ENCODE measurements at regions not wholly inside any gene's neighbourhood (a gene's known extent, or its start where the extent isn't known, plus 50 kb on each side); places are given as distances from the start of the nearest gene placed in this dataset.

DNA sequence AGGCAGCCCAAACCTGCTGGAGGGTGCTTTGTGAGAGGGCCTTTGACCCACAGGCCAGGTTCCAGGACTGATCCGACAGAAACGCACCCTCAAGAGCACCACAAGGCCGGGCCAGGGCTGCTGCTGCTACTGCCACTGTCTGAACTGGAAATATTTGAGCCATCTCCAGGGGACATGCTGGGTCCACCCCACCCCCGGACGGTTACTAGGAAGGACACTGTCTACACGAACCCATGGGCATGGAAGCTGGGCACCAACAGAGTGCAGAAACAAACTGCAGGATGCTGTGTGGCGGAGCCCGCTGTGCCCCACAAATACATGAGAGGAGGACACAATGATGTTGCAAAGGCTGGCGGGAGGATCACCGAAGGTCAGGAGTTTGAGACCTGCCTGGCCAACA, 283.7 kb downstream of the CTTN start:
- ATAC-seq, result no peak
- intact Hi-C loops (cut with micrococcal nuclease; ENCODE audit: unreplicated experiment), result no loop called here

More for the DNA sequence above, 283.7 kb downstream of the CTTN start:
- Histone ChIP-seq H3K27me3 (ENCODE audit: control insufficient read depth in 1 of 2, insufficient read depth in 2 of 2, low read length in 2 of 2) (no peaks in the 10 kb centered on the region), H3K9ac (ENCODE audit: insufficient read depth, low read depth, low read length) (no peak overlapping the region), H2AFZ (ENCODE audit: low read length) (no peak overlapping the region), H3K36me3 (replicated peaks in 1 of 2; ENCODE audit: control insufficient read depth in 1 of 2, insufficient read depth in 2 of 2, low read length in 2 of 2) (peaks cover 6 to 10% of the 10 kb centered on the region in 2 experiments; a peak in 4 of 5 replicates), H3K4me2 (ENCODE audit: low read depth, low read length) (no peak overlapping the region), H3K79me2 (ENCODE audit: insufficient read depth, low read length) (no peaks in the 10 kb centered on the region), H4K20me1 (ENCODE audit: insufficient read depth, low read length) (no peaks in the 10 kb centered on the region), H3K27ac (ENCODE audit: extremely low read length, insufficient read depth, low read length) (no peak overlapping the region), H3K4me3 (replicated peaks in 1 of 3; ENCODE audit: insufficient read depth in 1 of 3, low read depth in 2 of 3, low read length in 3 of 3) (no peak overlapping the region), H3K4me1 (ENCODE audit: insufficient read depth, low read length) (no peaks in the 10 kb centered on the region), H3K9me3 (ENCODE audit: low read length) (no peaks in the 10 kb centered on the region)
- POLR2A ChIA-PET, result no interaction called here
- 97% methylated on average over 9 of the region's 10 CpGs for WGBS (ENCODE audit: low lambda C conversion rate)
- DNase-seq (ENCODE audit: low spot score) (no peak), FAIRE-seq (no peak)
- no TSS peak for BruUV-seq (replicated peaks)
- CTCF ChIA-PET (ENCODE audit: low intra/inter-chr PET ratio, low total read pairs), result no interaction called here
- TF ChIP-seq GATAD1 (CRISPR knock-in tag; IDR thresholded peaks at IDR 0.05), result no peak
- TF ChIP-seq, protein P1, sequence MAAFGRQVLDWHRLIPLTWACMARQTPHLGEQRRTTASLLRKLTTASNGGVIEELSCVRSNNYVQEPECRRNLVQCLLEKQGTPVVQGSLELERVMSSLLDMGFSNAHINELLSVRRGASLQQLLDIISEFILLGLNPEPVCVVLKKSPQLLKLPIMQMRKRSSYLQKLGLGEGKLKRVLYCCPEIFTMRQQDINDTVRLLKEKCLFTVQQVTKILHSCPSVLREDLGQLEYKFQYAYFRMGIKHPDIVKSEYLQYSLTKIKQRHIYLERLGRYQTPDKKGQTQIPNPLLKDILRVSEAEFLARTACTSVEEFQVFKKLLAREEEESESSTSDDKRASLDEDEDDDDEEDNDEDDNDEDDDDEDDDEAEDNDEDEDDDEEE (CRISPR knock-in tag; IDR thresholded peaks at IDR 0.05), result no peak
- no peak for TF ChIP-seq ZFP36 (IDR thresholded peaks at IDR 0.05; ENCODE audit: borderline replicate concordance, low read depth, low read length, partially characterized antibody)
- no peak for TF ChIP-seq ZNF205 (CRISPR knock-in tag; IDR thresholded peaks at IDR 0.05)
- no peak for TF ChIP-seq CREM (IDR thresholded peaks at IDR 0.05)
- TF ChIP-seq CREM (CRISPR knock-in tag; IDR thresholded peaks at IDR 0.05), result no peak
- no peak for TF ChIP-seq ZNF10 (CRISPR knock-in tag; IDR thresholded peaks at IDR 0.05; ENCODE audit: borderline replicate concordance, low read depth)
- TF ChIP-seq THAP11 (CRISPR knock-in tag; IDR thresholded peaks at IDR 0.05), result no peak
- TF ChIP-seq, protein P2, sequence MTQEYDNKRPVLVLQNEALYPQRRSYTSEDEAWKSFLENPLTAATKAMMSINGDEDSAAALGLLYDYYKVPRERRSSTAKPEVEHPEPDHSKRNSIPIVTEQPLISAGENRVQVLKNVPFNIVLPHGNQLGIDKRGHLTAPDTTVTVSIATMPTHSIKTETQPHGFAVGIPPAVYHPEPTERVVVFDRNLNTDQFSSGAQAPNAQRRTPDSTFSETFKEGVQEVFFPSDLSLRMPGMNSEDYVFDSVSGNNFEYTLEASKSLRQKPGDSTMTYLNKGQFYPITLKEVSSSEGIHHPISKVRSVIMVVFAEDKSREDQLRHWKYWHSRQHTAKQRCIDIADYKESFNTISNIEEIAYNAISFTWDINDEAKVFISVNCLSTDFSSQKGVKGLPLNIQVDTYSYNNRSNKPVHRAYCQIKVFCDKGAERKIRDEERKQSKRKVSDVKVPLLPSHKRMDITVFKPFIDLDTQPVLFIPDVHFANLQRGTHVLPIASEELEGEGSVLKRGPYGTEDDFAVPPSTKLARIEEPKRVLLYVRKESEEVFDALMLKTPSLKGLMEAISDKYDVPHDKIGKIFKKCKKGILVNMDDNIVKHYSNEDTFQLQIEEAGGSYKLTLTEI (CRISPR knock-in tag; conservative IDR thresholded peaks at IDR 0.05), result no peak
- no peak for TF ChIP-seq NR2F2 (IDR thresholded peaks at IDR 0.05; ENCODE audit: borderline replicate concordance, low read depth)
- no peak for TF ChIP-seq ZMYM3 (CRISPR knock-in tag; IDR thresholded peaks at IDR 0.05)
- no peak for TF ChIP-seq TBX3 (IDR thresholded peaks at IDR 0.05; ENCODE audit: borderline replicate concordance)
- no peak for TF ChIP-seq ATF1 (CRISPR knock-in tag; IDR thresholded peaks at IDR 0.05)
- in situ Hi-C loops (cut with HindIII; ENCODE audit: extremely low pct_ligation_motif_present, low pct_unique_long_range_greater_than_20kb), result no loop called here
